ENCODE measurements at regions not wholly inside any gene's neighbourhood (a gene's known extent, or its start where the extent isn't known, plus 50 kb on each side); places are given as distances from the start of the nearest gene placed in this dataset.

DNA sequence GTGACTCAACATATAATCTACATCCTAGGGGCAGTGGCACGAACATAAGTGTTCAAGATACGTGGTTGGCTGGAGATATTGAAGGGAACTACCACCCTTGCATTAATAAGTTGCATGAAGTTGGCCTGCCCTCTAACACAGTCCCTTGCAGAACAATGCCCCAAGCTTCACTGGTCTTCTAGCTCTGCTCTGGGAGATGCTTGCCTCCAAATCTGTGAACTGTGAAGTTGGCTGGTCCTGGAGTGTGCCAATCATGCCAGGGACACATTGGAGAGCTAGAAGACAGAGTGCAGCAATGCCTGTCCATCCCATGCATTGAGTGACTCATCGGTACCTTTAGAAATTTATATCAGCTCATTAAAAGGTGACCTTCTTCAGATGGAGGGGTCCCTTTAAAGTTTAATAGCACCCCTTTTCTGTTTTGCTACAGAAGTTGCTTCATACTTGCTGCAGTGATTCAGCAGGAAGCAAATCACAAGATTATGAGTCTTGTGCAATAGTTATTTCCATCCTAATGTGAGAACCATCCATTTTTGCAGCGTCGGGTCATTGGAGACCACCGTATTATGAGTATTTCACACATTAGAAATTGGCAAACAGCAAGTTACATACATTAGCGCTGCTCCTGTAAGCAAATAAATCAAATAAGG is 55.2 kb upstream of the KAZN start:
- TF ChIP-seq, protein P1, sequence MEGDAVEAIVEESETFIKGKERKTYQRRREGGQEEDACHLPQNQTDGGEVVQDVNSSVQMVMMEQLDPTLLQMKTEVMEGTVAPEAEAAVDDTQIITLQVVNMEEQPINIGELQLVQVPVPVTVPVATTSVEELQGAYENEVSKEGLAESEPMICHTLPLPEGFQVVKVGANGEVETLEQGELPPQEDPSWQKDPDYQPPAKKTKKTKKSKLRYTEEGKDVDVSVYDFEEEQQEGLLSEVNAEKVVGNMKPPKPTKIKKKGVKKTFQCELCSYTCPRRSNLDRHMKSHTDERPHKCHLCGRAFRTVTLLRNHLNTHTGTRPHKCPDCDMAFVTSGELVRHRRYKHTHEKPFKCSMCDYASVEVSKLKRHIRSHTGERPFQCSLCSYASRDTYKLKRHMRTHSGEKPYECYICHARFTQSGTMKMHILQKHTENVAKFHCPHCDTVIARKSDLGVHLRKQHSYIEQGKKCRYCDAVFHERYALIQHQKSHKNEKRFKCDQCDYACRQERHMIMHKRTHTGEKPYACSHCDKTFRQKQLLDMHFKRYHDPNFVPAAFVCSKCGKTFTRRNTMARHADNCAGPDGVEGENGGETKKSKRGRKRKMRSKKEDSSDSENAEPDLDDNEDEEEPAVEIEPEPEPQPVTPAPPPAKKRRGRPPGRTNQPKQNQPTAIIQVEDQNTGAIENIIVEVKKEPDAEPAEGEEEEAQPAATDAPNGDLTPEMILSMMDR (IDR thresholded peaks at IDR 0.05), result no peak
- TF ChIP-seq POLR2AphosphoS5 (IDR thresholded peaks at IDR 0.05), result no peak
- TF ChIP-seq POLR2A (IDR thresholded peaks at IDR 0.05; ENCODE audit: low read depth), result no peak
- no peak for TF ChIP-seq EP300 (IDR thresholded peaks at IDR 0.05)
